OCI-LY7 (cell line): ENCODE measurements at regions not wholly inside any gene's neighbourhood (a gene's known extent, or its start where the extent isn't known, plus 50 kb on each side); places are given as distances from the start of the nearest gene placed in this dataset.

Experiments used
- BruUV-seq: library from RNA; stranded (reverse); fragments of 400-500 nt; replicated peaks from 2 replicates; lab custom pipeline; 2021; lab: Mats Ljungman, UMichigan
- CTCF ChIA-PET: fragments of 300-600 bp; sonication (Branson Sonifier 250); formaldehyde crosslinking; loops from one replicate; lab custom pipeline; 2022; ENCODE audit warnings: antibody characterized with exemption; ENCODE audit not compliant: unreplicated experiment; lab: Charles Lee
- POLR2A ChIA-PET: fragments of 300-600 bp; sonication (Branson Sonifier 250); formaldehyde crosslinking; loops from one replicate; lab custom pipeline; 2022; ENCODE audit warnings: antibody characterized with exemption; lab: Charles Lee
- DNase-seq: peaks from one replicate; pipeline ENCODE4 v3.0.0-alpha.2; 2015; ENCODE audit warnings: low spot score
- H2AFZ ChIP-seq: fragments of 200-600 bp; sonication (generic), shearing (Covaris generic); 2 replicates; pipeline ENCODE4 v1.6.1; 2014; ENCODE audit warnings: mild to moderate bottlenecking, antibody characterized with exemption, low read length, moderate library complexity
- H3K27ac ChIP-seq: fragments of 200-600 bp; sonication (generic); 2 replicates; pipeline ENCODE4 v1.5.1; 2014; ENCODE audit warnings: mixed run types, low read depth, mild to moderate bottlenecking, moderate library complexity, low read length, inconsistent platforms; ENCODE audit not compliant: poor library complexity, severe bottlenecking
- H3K36me3 ChIP-seq: fragments of 200-600 bp; sonication (generic); 2 replicates; pipeline ENCODE4 v1.6.1; 2014; ENCODE audit warnings: mild to moderate bottlenecking, antibody characterized with exemption, low read length, moderate library complexity, mixed read lengths; ENCODE audit not compliant: insufficient read depth
- H3K4me1 ChIP-seq: fragments of 200-600 bp; sonication (generic); 2 replicates; pipeline ENCODE4 v1.5.1; 2014; ENCODE audit warnings: mild to moderate bottlenecking, low read length; ENCODE audit not compliant: insufficient read depth, poor library complexity, severe bottlenecking
- H3K4me2 ChIP-seq: fragments of 200-600 bp; sonication (generic); 2 replicates; pipeline ENCODE4 v1.6.1; 2014; ENCODE audit warnings: mild to moderate bottlenecking, low read length
- H3K4me3 ChIP-seq: fragments of 200-600 bp; sonication (generic); 2 replicates; pipeline ENCODE4 v1.5.1; 2014; ENCODE audit warnings: mild to moderate bottlenecking, low read depth, low read length; ENCODE audit not compliant: poor library complexity, severe bottlenecking
- H3K79me2 ChIP-seq: fragments of 200-600 bp; sonication (generic); 2 replicates; pipeline ENCODE4 v1.6.1; 2016; ENCODE audit warnings: low read depth, mild to moderate bottlenecking, low read length, moderate library complexity, mixed read lengths; ENCODE audit not compliant: insufficient read depth
- H3K9me2 ChIP-seq: fragments of 200-600 bp; sonication (generic); 2 replicates; pipeline ENCODE4 v1.6.1; 2016; ENCODE audit warnings: mild to moderate bottlenecking, low read length, mixed read lengths; ENCODE audit not compliant: insufficient read depth
- H3K9me3 ChIP-seq: fragments of 200-600 bp; sonication (generic); 2 replicates; pipeline ENCODE4 v1.6.1; 2014; ENCODE audit warnings: mild to moderate bottlenecking, mixed run types, low read length, mixed read lengths
- H4K20me1 ChIP-seq: fragments of 200-600 bp; sonication (generic); 2 replicates; pipeline ENCODE4 v1.6.1; 2014; ENCODE audit warnings: mild to moderate bottlenecking, antibody characterized with exemption, low read length, moderate library complexity, mixed read lengths; ENCODE audit not compliant: insufficient read depth
- CTCF ChIP-seq: fragments of 200-600 bp; sonication (generic); conservative IDR thresholded peaks from 2 replicates; pipeline ENCODE4 v1.5.1; 2014; ENCODE audit warnings: mild to moderate bottlenecking, antibody characterized with exemption, low read length, moderate library complexity, mixed read lengths
- EZH2phosphoT487 ChIP-seq: fragments of 200-600 bp; sonication (generic); IDR thresholded peaks from 2 replicates; pipeline ENCODE4 v1.6.1; 2018; ENCODE audit warnings: low read depth, borderline replicate concordance, mild to moderate bottlenecking, mixed run types, antibody characterized with exemption, low read length, moderate library complexity, mixed read lengths
- intact Hi-C: fragments of 100-400 bp; cut with micrococcal nuclease; formaldehyde crosslinking; loops from one replicate; pipeline ENCODE4 v1.10.0; 2022; ENCODE audit not compliant: unreplicated experiment

GRCh38 chr9:81754245-81754644 is 64.9 kb upstream of the TLE1 start:
- intact Hi-C loops, result no loop called here
- TF ChIP-seq EZH2phosphoT487 (no peak), CTCF (no peak)
- Histone ChIP-seq H3K9me3 (no peaks in the 10 kb centered on the region), H3K4me2 (no peak overlapping the region), H4K20me1 (no peaks in the 10 kb centered on the region), H3K27ac (no peak overlapping the region), H3K4me1 (no peaks in the 10 kb centered on the region), H3K4me3 (no peak overlapping the region), H3K36me3 (no peaks in the 10 kb centered on the region), H3K79me2 (no peaks in the 10 kb centered on the region), H3K9me2 (no peaks in the 10 kb centered on the region), H2AFZ (no peak overlapping the region)
- POLR2A ChIA-PET, result interaction anchor here (0.7 kb wide), 1 partner anchor 1377 kb away, joined by 4 read pairs; no protein-coding TSS in a partner anchor
- no TSS peak for BruUV-seq
- no peak for DNase-seq
- CTCF ChIA-PET, result no interaction called here

- ChIA-PET POLR2A (no interaction called here), CTCF (no interaction called here)
- Histone ChIP-seq H2AFZ (no peak overlapping the region), H3K4me2 (no peak overlapping the region), H3K36me3 (no peaks in the 10 kb centered on the region), H3K9me3 (no peaks in the 10 kb centered on the region), H3K79me2 (no peaks in the 10 kb centered on the region), H3K4me1 (no peaks in the 10 kb centered on the region), H3K4me3 (no peak overlapping the region), H4K20me1 (no peaks in the 10 kb centered on the region), H3K9me2 (no peaks in the 10 kb centered on the region), H3K27ac (no peak overlapping the region)
- TF ChIP-seq CTCF (no peak), EZH2phosphoT487 (no peak)
- intact Hi-C loops, result no loop called here
- no TSS peak for BruUV-seq
- DNase-seq, result no peak
Measured at GRCh38 chr9:81755721-81756120, 66.4 kb upstream of the TLE1 start.

GRCh38 chr9:81756561-81756960 is 67.2 kb upstream of the TLE1 start:
- no peak for DNase-seq
- no peak for TF ChIP-seq CTCF
- no peak for TF ChIP-seq EZH2phosphoT487
- no peaks in the 10 kb centered on the region for H3K9me2 ChIP-seq
- ChIA-PET POLR2A (interaction anchor here (0.7 kb wide), 1 partner anchor 656 kb away, joined by 3 read pairs; no protein-coding TSS in a partner anchor), CTCF (no interaction called here)
- H2AFZ ChIP-seq, result no peak overlapping the region
- no peak overlapping the region for H3K4me3 ChIP-seq
- H3K36me3 ChIP-seq, result no peaks in the 10 kb centered on the region
- no peaks in the 10 kb centered on the region for H4K20me1 ChIP-seq
- H3K27ac ChIP-seq, result no peak overlapping the region
- no peak overlapping the region for H3K4me2 ChIP-seq
- no peaks in the 10 kb centered on the region for H3K4me1 ChIP-seq
- BruUV-seq, result no TSS peak
- no peaks in the 10 kb centered on the region for H3K9me3 ChIP-seq
- intact Hi-C loops, result no loop called here
- no peaks in the 10 kb centered on the region for H3K79me2 ChIP-seq
